ENCODE measurements at regions not wholly inside any gene's neighbourhood (a gene's known extent, or its start where the extent isn't known, plus 50 kb on each side); places are given as distances from the start of the nearest gene placed in this dataset.

DNA sequence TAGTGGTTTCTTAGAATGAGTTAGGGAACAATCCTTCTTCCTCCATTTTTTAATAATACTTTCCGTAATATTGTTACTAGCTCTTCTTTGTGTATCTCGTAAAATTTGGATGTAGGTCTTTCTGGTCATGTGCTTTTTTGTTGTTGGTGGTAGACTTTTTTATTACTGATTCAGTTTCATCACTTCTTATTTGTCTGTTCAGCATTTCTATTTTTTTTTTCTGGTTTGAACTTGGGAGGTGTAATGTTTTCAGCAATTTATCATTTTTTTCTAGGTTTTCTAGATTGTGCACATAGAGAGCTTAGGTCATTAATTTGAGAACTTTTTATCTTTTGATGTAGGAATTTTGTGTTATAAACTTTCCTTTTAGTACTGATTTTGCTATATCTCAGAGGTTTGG, 1299.9 kb downstream of the FSCB start:
- no peak overlapping the region for H3K9ac ChIP-seq (ENCODE audit: low read depth, low read length)
- ATAC-seq (ENCODE audit: insufficient read depth, low read depth) (no peak), DNase-seq (no peak)
- no peak overlapping the region for H3K27ac ChIP-seq (ENCODE audit: low read length)
- H3K4me2 ChIP-seq (ENCODE audit: insufficient read depth, low read length), result no peak overlapping the region
- H3K4me3 ChIP-seq (ENCODE audit: low read depth in 1 of 2, low read length in 2 of 2), result no peak overlapping the region
- no peaks in the 10 kb centered on the region for H3K27me3 ChIP-seq (ENCODE audit: insufficient read depth, low read length, poor library complexity)
- H3K79me2 ChIP-seq (ENCODE audit: insufficient read depth, low read length), result no peaks in the 10 kb centered on the region
- H3K36me3 ChIP-seq (ENCODE audit: insufficient read depth, low read length), result no peaks in the 10 kb centered on the region
- H3K4me1 ChIP-seq (ENCODE audit: insufficient read depth, low read length), result no peaks in the 10 kb centered on the region
- H2AFZ ChIP-seq (ENCODE audit: low read depth, low read length), result no peak overlapping the region
- TF ChIP-seq, protein P1, sequence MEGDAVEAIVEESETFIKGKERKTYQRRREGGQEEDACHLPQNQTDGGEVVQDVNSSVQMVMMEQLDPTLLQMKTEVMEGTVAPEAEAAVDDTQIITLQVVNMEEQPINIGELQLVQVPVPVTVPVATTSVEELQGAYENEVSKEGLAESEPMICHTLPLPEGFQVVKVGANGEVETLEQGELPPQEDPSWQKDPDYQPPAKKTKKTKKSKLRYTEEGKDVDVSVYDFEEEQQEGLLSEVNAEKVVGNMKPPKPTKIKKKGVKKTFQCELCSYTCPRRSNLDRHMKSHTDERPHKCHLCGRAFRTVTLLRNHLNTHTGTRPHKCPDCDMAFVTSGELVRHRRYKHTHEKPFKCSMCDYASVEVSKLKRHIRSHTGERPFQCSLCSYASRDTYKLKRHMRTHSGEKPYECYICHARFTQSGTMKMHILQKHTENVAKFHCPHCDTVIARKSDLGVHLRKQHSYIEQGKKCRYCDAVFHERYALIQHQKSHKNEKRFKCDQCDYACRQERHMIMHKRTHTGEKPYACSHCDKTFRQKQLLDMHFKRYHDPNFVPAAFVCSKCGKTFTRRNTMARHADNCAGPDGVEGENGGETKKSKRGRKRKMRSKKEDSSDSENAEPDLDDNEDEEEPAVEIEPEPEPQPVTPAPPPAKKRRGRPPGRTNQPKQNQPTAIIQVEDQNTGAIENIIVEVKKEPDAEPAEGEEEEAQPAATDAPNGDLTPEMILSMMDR (IDR thresholded peaks at IDR 0.05; ENCODE audit: borderline replicate concordance, extremely low read depth, low read length, poor library complexity, severe bottlenecking), result no peak
- TF ChIP-seq EZH2 (IDR thresholded peaks at IDR 0.05; ENCODE audit: borderline replicate concordance, low read depth, low read length, severe bottlenecking), result no peak
- H3K9me3 ChIP-seq (ENCODE audit: insufficient read depth, low read length, severe bottlenecking), result no peaks in the 10 kb centered on the region
- H4K20me1 ChIP-seq (ENCODE audit: insufficient read depth, low read length), result no peaks in the 10 kb centered on the region

DNA sequence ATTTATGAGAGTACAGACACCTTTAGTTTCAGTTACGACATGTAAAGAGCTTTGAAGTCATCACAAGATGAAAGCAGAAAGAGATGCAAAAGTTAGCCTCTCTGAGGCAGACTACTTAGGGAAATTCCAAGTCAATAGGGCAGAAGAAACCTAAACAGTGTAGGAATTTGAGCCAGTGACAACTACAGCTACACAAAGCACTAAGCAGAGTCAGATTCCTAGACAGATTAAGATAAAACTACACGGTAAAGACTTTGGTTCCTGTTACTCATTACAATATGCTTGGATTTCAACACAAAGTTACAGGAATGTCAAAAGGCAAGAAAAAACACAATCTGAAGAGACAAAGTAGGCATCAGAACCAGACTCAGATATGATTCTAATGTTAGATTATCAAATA, 1302.3 kb downstream of the FSCB start:
- Histone ChIP-seq H3K4me3 (ENCODE audit: low read depth in 1 of 2, low read length in 2 of 2) (no peak overlapping the region), H4K20me1 (ENCODE audit: insufficient read depth, low read length) (no peaks in the 10 kb centered on the region), H3K4me1 (ENCODE audit: insufficient read depth, low read length) (no peaks in the 10 kb centered on the region), H3K79me2 (ENCODE audit: insufficient read depth, low read length) (no peaks in the 10 kb centered on the region), H3K36me3 (ENCODE audit: insufficient read depth, low read length) (no peaks in the 10 kb centered on the region), H3K27me3 (ENCODE audit: insufficient read depth, low read length, poor library complexity) (no peaks in the 10 kb centered on the region), H3K4me2 (ENCODE audit: insufficient read depth, low read length) (no peak overlapping the region), H2AFZ (ENCODE audit: low read depth, low read length) (no peak overlapping the region), H3K9ac (ENCODE audit: low read depth, low read length) (no peak overlapping the region), H3K27ac (ENCODE audit: low read length) (no peak overlapping the region), H3K9me3 (ENCODE audit: insufficient read depth, low read length, severe bottlenecking) (no peaks in the 10 kb centered on the region)
- DNase-seq (no peak), ATAC-seq (ENCODE audit: insufficient read depth, low read depth) (no peak)
- TF ChIP-seq, protein P1 (IDR thresholded peaks at IDR 0.05; ENCODE audit: borderline replicate concordance, extremely low read depth, low read length, poor library complexity, severe bottlenecking), result no peak
- TF ChIP-seq EZH2 (IDR thresholded peaks at IDR 0.05; ENCODE audit: borderline replicate concordance, low read depth, low read length, severe bottlenecking), result no peak

DNA sequence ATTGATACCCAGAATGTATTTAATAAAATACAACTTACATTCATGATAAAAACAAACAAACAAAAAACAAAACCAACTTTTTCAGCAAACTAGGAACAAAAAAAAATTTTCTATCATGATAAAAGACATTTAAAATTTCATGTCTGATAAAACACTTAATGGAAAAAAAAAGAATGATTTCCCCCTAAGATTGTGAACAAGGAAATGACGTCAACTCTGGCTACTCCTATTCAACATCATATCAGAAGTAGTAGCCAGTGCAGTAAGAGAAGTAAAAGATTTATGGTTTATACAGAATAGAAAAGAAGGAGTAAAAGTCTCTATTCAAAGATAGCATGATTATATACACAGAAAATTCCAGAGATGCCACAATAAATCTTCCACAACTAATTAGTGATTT, 1306.6 kb downstream of the FSCB start:
- H3K27ac ChIP-seq (ENCODE audit: low read length), result no peak overlapping the region
- no peaks in the 10 kb centered on the region for H3K79me2 ChIP-seq (ENCODE audit: insufficient read depth, low read length)
- H3K4me1 ChIP-seq (ENCODE audit: insufficient read depth, low read length), result no peaks in the 10 kb centered on the region
- no peaks in the 10 kb centered on the region for H3K27me3 ChIP-seq (ENCODE audit: insufficient read depth, low read length, poor library complexity)
- no peaks in the 10 kb centered on the region for H3K9me3 ChIP-seq (ENCODE audit: insufficient read depth, low read length, severe bottlenecking)
- no peaks in the 10 kb centered on the region for H3K36me3 ChIP-seq (ENCODE audit: insufficient read depth, low read length)
- H3K4me3 ChIP-seq (ENCODE audit: low read depth in 1 of 2, low read length in 2 of 2), result no peak overlapping the region
- no peak overlapping the region for H3K4me2 ChIP-seq (ENCODE audit: insufficient read depth, low read length)
- DNase-seq (no peak), ATAC-seq (ENCODE audit: insufficient read depth, low read depth) (no peak)
- no peaks in the 10 kb centered on the region for H4K20me1 ChIP-seq (ENCODE audit: insufficient read depth, low read length)
- TF ChIP-seq, protein P1 (IDR thresholded peaks at IDR 0.05; ENCODE audit: borderline replicate concordance, extremely low read depth, low read length, poor library complexity, severe bottlenecking), result no peak
- no peak for TF ChIP-seq EZH2 (IDR thresholded peaks at IDR 0.05; ENCODE audit: borderline replicate concordance, low read depth, low read length, severe bottlenecking)
- H2AFZ ChIP-seq (ENCODE audit: low read depth, low read length), result no peak overlapping the region
- H3K9ac ChIP-seq (ENCODE audit: low read depth, low read length), result no peak overlapping the region

DNA sequence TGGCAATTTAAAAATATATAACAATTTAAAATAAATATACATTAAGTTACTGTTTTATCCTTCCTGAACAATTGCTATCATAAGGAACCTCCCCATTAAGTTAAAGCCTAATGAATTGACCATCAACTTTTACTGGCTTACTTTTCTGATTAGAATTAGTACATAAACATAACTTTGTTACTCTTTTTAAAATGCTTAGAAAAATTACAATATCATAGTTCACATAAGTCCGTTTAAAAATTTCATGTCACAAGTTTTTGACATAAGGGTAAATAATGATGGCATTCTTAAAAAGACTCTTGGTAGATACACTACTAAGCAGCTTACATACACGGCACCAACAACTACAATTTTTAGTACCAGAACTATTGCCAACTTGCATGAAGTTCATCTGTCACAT, 1308.6 kb downstream of the FSCB start:
- H3K36me3 ChIP-seq (ENCODE audit: insufficient read depth, low read length), result no peaks in the 10 kb centered on the region
- no peaks in the 10 kb centered on the region for H4K20me1 ChIP-seq (ENCODE audit: insufficient read depth, low read length)
- no peaks in the 10 kb centered on the region for H3K4me1 ChIP-seq (ENCODE audit: insufficient read depth, low read length)
- no peak overlapping the region for H3K4me3 ChIP-seq (ENCODE audit: low read depth in 1 of 2, low read length in 2 of 2)
- H3K27ac ChIP-seq (ENCODE audit: low read length), result no peak overlapping the region
- H3K9me3 ChIP-seq (ENCODE audit: insufficient read depth, low read length, severe bottlenecking), result no peaks in the 10 kb centered on the region
- H2AFZ ChIP-seq (ENCODE audit: low read depth, low read length), result no peak overlapping the region
- H3K9ac ChIP-seq (ENCODE audit: low read depth, low read length), result no peak overlapping the region
- no peaks in the 10 kb centered on the region for H3K27me3 ChIP-seq (ENCODE audit: insufficient read depth, low read length, poor library complexity)
- DNase-seq (no peak), ATAC-seq (ENCODE audit: insufficient read depth, low read depth) (no peak)
- TF ChIP-seq, protein P1 (IDR thresholded peaks at IDR 0.05; ENCODE audit: borderline replicate concordance, extremely low read depth, low read length, poor library complexity, severe bottlenecking), result no peak
- no peaks in the 10 kb centered on the region for H3K79me2 ChIP-seq (ENCODE audit: insufficient read depth, low read length)
- no peak overlapping the region for H3K4me2 ChIP-seq (ENCODE audit: insufficient read depth, low read length)

All from DND-41 (cell line).